ENCODE measurements at regions not wholly inside any gene's neighbourhood (a gene's known extent, or its start where the extent isn't known, plus 50 kb on each side); places are given as distances from the start of the nearest gene placed in this dataset.

DNA sequence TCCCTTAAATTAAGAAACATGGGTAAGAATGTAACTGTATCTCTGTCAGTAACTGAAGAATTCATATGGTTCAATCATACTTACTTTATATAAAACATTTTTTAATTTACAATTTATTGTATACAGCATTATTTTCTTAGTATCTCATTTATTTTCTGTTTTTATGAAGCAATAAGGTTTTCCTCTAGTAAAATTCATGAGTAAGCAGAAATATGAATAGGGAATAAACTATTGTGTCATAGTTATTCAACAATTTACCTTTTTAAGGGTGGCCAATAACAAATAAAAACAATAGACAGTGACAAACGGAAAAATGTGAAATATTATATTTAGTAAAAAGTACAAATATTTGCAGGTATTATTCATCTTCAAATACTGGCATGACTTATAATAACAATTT is 624.4 kb downstream of the TECRL start:
- TF ChIP-seq, protein P1, sequence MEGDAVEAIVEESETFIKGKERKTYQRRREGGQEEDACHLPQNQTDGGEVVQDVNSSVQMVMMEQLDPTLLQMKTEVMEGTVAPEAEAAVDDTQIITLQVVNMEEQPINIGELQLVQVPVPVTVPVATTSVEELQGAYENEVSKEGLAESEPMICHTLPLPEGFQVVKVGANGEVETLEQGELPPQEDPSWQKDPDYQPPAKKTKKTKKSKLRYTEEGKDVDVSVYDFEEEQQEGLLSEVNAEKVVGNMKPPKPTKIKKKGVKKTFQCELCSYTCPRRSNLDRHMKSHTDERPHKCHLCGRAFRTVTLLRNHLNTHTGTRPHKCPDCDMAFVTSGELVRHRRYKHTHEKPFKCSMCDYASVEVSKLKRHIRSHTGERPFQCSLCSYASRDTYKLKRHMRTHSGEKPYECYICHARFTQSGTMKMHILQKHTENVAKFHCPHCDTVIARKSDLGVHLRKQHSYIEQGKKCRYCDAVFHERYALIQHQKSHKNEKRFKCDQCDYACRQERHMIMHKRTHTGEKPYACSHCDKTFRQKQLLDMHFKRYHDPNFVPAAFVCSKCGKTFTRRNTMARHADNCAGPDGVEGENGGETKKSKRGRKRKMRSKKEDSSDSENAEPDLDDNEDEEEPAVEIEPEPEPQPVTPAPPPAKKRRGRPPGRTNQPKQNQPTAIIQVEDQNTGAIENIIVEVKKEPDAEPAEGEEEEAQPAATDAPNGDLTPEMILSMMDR (conservative IDR thresholded peaks at IDR 0.05): no peak

DNA sequence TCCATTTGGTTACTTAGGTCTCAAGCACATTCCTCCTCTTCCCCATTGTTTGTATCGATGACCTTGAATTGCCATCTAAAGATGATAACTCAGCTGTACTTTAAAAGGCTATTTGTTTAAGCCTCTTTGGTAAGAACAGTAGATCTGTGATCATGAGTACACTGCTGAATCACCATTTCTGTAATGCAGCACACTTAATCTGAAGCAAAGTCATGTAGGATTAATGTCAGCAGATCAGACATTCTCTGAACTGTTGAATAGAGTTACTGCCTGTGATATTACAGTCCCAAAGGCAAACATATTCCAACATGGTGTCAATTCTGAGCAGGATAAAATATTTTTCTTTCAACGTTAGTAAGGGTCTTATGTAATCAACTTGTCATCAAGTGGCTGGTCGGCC is 631.6 kb downstream of the TECRL start:
- H3K27ac ChIP-seq: no peak overlapping the region
- TF ChIP-seq, protein P1 (conservative IDR thresholded peaks at IDR 0.05): no peak

More for the DNA sequence above, 624.4 kb downstream of the TECRL start:
- no peak overlapping the region for H3K27ac ChIP-seq

GRCh38 chr4:63764400-63764799 is 644.9 kb downstream of the TECRL start:
- TF ChIP-seq, protein P1 (conservative IDR thresholded peaks at IDR 0.05): no peak
- no peak overlapping the region for H3K27ac ChIP-seq

DNA sequence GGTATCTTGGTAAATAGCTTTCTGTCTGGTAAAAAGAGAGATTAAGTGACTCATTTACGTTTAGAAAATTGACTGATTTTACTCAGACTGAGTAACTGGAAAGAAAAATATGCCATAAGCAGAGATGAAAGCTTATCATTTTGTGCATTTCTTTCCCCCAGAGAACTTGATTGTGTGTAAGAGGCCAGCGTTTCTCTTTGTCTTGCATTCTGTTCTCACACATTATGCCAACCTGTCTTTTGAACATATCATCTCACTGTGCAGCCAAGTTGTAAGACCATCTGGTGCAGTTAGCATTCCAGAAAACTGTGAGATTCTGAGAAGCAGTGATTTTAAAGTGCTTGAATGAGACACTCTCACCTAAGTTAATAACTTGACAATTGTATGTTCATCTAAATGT is 651.3 kb downstream of the TECRL start:
- TF ChIP-seq, protein P1 (conservative IDR thresholded peaks at IDR 0.05): no peak
- H3K27ac ChIP-seq: no peak overlapping the region

DNA sequence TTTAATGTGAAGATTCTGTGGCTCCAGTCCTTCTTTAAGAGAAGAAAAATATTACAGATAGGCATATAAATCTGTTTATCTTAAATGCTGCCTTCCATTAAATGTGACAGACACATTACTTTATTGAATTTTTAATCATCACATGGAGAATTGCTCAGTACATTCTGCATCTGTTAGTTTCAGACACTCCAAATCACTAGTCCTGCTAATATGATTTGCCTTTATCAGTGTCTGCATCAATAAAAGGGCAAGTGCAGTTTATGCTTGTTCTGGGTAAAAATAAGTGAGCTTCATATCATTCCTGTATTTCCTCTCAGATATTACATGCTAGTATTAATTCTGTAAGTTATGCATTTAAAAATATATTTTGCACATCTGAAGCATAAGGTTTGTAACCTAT is 666.4 kb downstream of the TECRL start:
- no peak overlapping the region for H3K27ac ChIP-seq
- TF ChIP-seq, protein P1 (conservative IDR thresholded peaks at IDR 0.05): no peak

DNA sequence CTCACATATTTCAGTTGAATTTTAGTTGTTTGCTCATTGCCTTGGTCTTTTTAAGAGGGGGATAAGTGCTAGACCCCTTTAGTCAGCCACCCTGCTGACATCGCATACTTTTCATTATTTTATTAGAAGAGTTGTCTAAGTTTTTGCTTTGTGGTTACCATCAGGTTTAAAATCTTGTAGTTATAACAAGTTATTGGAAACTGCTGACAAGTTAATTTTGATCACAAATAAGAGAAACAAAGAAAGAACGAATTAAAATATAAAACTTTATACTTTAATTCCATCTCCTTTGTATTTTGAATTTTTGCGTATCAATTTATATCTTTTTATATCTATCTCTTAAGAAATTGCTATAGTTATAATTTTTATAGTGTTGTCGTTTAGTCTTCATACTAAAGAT is 679.7 kb downstream of the TECRL start:
- TF ChIP-seq, protein P1 (conservative IDR thresholded peaks at IDR 0.05): no peak
- H3K27ac ChIP-seq: no peak overlapping the region

DNA sequence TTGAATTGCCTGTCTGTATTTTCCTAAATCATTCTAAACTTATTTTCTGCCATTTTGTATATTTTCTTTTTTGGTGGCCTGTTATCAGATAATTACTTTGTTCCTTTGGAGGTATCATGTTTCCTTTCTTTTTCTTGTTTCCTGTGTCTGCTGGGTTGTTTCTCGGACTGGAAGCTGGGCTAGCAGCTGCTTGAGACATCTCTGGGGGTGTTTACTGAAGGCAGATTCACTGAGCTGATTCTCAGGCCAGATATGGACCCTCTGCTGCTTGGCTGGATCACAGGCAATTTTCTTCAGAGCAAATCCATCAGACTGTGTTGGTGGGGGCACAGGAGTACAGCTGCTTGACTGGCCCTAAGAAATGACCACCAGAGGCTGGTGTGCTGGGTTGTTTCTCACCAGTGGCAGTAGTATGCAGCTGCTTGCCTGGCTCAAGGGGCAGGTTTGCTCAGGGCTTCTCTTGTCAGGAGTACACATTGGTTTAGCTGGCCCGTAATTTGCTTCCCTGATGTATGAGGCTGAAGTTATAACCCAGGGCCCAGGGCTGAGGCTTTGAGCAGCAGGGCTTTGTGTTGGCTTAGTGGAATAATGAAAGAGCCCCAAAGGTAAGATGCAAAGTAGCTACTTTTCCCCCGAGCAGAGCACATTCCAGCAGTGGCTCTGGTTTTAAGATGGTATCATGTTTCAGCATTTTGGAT is 680.6 kb downstream of the TECRL start:
- TF ChIP-seq, protein P1 (conservative IDR thresholded peaks at IDR 0.05): no peak
- H3K27ac ChIP-seq: no peak overlapping the region
